DMS114 treated with DMSO at 0.1 percent for 48 hours (cell line): ENCODE measurements at regions not wholly inside any gene's neighbourhood (a gene's known extent, or its start where the extent isn't known, plus 50 kb on each side); places are given as distances from the start of the nearest gene placed in this dataset.
"Not testable (repeated sequence)": the region's sequence is repeated elsewhere in the genome, so short reads cannot be mapped to it uniquely, and the experiment has no call there.

Experiments
- DNase-seq: peaks from one replicate; lab custom pipeline; 2025; ENCODE audit not compliant: unreplicated experiment; lab: John Stamatoyannopoulos, UW

- no peak for DNase-seq
Observed at GRCh38 chr22:22946131-22946530, 58.5 kb downstream of the IGLL5 start.

- no peak for DNase-seq
Observed at GRCh38 chr22:22948651-22949571, 61.3 kb downstream of the IGLL5 start.

DNA sequence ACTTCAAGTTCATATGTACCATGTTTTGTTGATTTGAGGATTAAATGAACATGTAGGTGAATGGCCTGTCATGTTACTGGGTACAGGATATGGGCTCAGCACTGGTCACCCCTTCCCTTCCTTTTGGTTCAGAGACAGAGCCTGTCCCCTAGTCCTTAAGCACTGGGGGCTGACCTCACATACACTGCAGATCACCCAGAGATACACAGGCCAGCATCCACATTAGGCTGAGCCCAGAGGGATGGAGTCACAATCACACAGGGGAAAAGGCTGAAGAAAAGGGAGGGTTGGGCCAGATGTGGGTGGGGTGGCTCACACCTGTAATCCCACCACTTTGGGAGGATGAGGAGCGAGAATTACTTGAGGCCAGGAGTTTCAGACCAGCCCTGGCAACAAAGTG is 62.3 kb downstream of the IGLL5 start:
- no peak for DNase-seq

DNA sequence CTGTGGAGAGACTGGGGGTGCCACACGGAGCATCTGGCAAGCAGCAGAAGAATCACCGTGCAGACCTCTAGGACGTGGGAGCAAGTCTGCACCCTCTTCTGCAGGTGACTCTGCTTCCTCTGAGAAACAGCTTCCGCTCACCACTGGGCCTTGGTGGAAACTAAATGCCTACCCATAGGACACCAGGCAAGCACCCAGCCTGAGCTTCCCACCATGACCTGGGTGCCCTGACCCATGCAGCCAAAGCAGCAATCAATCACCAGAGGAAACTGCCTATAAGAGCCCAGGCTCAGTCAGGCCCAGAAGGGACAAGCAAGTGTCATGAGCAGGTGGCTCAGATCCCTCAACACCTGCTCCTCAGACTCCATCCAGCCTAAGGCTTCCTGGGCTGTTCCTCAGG is 63.4 kb downstream of the IGLL5 start:
- DNase-seq, result no peak

GRCh38 chr22:22952531-22953280 is 65.1 kb downstream of the IGLL5 start:
- DNase-seq, result no peak

GRCh38 chr22:22953791-22954190 is 66.2 kb downstream of the IGLL5 start:
- no peak for DNase-seq

- no peak for DNase-seq
Observed at GRCh38 chr22:22954656-22955055, 67.0 kb downstream of the IGLL5 start.

- DNase-seq, result no peak
Observed at GRCh38 chr22:22955276-22955798, 67.7 kb downstream of the IGLL5 start.

GRCh38 chr22:22955866-22956535 is 68.4 kb downstream of the IGLL5 start:
- peak; percentile 36 for DNase-seq

DNA sequence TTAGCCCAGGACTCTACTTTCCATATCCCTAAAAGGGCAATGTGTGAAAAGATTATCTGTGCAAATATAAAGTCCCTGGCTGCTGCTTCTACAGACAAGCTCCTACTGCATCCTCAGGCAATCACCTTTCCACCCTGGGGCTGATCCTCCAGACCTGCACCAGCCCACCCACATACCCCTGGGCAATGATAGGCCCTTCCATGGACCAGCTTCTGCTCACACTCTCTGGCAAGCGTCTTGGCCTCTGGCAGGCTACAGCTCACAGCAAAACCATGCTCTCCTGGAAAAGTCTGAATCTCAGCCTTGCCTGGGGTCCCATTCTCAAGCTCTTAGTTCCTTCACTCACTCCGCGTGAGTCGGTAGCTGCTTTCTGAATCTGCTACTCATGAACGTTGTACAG is 69.5 kb downstream of the IGLL5 start:
- DNase-seq, result no peak

- DNase-seq, result no peak
Observed at GRCh38 chr22:22958621-22959020, 71.0 kb downstream of the IGLL5 start.

DNA sequence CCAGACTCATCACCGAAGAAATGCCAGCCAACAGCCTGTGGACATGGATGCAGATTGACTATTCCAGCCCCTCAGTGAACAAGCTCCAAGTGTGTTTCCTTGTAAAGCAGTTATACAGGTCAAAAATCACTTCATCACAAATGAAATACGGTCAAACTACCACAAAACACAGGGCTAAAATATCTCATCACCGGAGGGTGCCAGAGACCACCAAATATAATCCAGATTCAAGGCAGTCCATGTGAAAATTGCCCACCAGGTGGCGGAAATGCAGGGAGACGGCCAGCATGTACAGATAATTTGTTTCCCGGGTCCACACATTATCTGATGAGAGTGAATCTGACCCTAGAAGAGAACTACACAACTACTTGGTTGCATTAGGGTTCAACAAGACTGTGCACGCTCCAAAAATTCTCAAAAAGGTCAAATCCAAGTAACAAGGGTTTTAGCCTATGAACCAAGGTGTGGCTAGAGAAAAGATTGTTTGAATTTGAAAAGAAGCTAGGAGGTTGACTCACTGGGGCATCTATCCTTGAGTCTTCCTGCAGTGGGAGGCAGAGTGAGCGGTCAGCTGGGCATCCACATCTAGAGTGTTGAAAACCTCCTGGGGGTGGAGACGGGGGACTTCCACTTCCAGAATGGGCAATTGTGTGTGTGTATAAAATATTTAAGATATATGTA is 71.7 kb downstream of the IGLL5 start:
- DNase-seq, result peak; percentile 74

GRCh38 chr22:22960307-22960706 is 72.7 kb downstream of the IGLL5 start:
- no peak for DNase-seq

GRCh38 chr22:22961574-22961973 is 74.0 kb downstream of the IGLL5 start:
- DNase-seq, result no peak

DNA sequence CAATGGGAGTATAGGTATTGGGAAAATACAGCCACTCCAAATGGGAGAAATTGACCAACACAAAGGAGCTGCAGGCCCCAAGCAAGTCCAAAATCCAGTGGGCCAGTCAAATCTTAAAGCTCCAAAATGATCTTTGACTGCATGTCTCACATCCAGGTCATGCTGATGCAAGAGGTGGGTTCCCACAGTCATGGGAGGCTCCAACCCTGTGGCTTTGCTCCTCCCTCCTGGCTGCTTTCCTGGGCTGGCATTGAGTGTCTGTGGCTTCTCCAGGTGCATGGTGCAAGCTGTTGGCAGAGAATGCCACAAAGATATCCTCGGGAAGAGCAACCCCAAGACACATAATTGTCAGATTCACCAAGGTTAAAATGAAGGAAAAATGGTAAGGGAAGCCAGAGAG is 80.8 kb downstream of the IGLL5 start:
- no peak for DNase-seq

DNA sequence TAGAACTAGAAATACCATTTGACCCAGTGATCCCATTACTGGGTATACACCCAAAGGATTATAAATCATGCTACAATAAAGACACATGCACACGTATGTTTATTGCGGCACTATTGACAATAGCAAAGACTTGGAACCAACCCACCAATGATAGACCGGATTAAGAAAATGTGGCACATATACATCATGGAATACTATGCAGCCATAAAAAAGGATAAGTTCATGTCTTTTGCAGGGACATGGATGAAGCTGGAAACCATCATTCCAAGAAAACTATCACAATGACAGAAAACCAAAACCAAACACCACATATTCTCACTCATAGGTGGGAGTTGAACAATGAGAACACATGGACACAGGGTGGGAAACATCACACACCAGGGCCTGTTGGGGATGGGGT is 85.0 kb downstream of the IGLL5 start:
- not testable (repeated sequence) for DNase-seq

GRCh38 chr22:22973336-22973735 is 85.7 kb downstream of the IGLL5 start:
- no peak for DNase-seq

GRCh38 chr22:22974156-22974555 is 86.5 kb downstream of the IGLL5 start:
- no peak for DNase-seq

DNA sequence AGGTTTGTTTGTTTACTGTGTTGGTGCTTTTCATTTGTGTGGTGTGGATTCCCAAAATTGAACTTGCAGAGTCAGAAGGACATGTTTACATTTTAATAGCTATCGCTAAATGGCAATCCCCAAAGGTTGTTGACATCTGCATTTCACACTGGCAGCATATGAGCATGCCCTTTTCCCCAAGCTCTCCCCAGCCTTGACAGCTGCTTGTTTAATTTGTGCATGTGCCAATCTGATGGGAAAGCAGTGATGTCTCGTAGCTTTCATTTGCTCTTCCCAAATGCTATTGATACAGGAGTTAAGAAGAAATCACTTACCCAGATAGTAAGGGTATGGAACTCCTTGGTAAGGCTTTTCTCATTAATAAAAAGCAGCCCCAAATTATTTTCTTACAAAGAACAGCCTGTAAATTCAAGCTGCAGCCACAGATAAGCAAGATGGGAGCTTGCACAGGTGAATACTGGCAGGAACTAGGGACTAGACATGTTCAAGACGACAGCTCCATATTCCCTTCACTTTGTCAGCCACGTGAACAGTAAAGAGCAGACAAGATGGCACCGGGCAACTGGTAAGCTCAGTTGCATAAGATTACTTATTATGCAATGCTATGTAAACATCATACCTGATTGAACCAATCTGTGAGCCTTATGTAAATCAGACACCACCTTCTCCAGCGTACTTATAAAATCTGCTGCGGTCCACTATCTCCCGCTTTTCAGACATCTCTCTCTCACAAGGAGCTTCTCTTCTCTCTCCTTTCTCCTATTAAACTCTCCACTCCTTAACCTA is 87.4 kb downstream of the IGLL5 start:
- DNase-seq, result no peak
